Progenitor cell of endocrine pancreas (in vitro differentiated cells): ENCODE measurements at regions not wholly inside any gene's neighbourhood (a gene's known extent, or its start where the extent isn't known, plus 50 kb on each side); places are given as distances from the start of the nearest gene placed in this dataset.

Experiments used
- DNase-seq: peaks from one replicate; pipeline ENCODE4 v3.0.0; 2021; ENCODE audit warnings: low spot score; ENCODE audit not compliant: unreplicated experiment
- H3K27ac Mint-ChIP-seq: 2 replicates; pipeline ENCODE4 v1.8.0; 2021; ENCODE audit warnings: mild to moderate bottlenecking, moderate library complexity, mixed read lengths
- H3K27me3 Mint-ChIP-seq: 2 replicates; pipeline ENCODE4 v1.8.0; 2021; ENCODE audit warnings: mixed read lengths
- H3K36me3 Mint-ChIP-seq: 2 replicates; pipeline ENCODE4 v1.8.0; 2022; ENCODE audit warnings: mixed read lengths; ENCODE audit not compliant: insufficient read depth
- H3K4me1 Mint-ChIP-seq: 2 replicates; pipeline ENCODE4 v1.8.0; 2021; ENCODE audit warnings: low read depth, mixed read lengths
- H3K4me3 Mint-ChIP-seq: 2 replicates; pipeline ENCODE4 v1.8.0; 2021; ENCODE audit warnings: low read depth, mild to moderate bottlenecking, moderate library complexity, mixed read lengths
- H3K9me3 Mint-ChIP-seq: 2 replicates; pipeline ENCODE4 v1.8.0; 2021; ENCODE audit warnings: low read depth, mixed read lengths
- TF ChIP-seq, protein P1 (sequence below): fragments of 200-600 bp; sonication (generic); IDR thresholded peaks from one replicate; pipeline ENCODE4 v1.5.0; 2021; ENCODE audit warnings: antibody characterized with exemption, mild to moderate bottlenecking; ENCODE audit not compliant: unreplicated experiment

DNA sequence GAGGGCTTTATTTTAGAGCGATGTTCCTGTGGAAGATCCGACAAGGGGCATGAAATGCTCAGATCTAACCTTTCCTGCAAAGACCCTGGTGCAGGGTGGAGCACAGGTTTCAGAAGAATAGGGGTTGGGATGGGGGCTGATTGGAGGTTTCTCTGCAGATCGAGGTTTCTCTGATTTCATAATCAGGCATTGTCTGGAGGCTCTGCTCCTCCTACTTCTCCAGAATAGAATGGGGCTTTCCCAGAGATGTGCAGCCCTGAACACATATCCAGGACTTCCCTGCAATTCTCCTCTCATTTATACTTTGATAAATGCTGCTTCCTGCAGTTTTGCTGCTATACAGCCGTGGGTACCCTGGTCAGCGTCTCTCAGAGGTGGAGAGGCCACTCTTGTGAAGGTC, 397.6 kb upstream of the BOD1L1 start:
- Mint-ChIP-seq H3K36me3 (no peaks in the 10 kb centered on the region), H3K4me1 (peaks cover 21% of the 10 kb centered on the region), H3K27ac (no peak overlapping the region), H3K9me3 (no peaks in the 10 kb centered on the region), H3K27me3 (peaks cover 10% of the 10 kb centered on the region), H3K4me3 (no peak overlapping the region)
- TF ChIP-seq, protein P1, sequence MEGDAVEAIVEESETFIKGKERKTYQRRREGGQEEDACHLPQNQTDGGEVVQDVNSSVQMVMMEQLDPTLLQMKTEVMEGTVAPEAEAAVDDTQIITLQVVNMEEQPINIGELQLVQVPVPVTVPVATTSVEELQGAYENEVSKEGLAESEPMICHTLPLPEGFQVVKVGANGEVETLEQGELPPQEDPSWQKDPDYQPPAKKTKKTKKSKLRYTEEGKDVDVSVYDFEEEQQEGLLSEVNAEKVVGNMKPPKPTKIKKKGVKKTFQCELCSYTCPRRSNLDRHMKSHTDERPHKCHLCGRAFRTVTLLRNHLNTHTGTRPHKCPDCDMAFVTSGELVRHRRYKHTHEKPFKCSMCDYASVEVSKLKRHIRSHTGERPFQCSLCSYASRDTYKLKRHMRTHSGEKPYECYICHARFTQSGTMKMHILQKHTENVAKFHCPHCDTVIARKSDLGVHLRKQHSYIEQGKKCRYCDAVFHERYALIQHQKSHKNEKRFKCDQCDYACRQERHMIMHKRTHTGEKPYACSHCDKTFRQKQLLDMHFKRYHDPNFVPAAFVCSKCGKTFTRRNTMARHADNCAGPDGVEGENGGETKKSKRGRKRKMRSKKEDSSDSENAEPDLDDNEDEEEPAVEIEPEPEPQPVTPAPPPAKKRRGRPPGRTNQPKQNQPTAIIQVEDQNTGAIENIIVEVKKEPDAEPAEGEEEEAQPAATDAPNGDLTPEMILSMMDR, result no peak
- DNase-seq, result no peak

GRCh38 chr4:14025891-14026290, 398.4 kb upstream of the BOD1L1 start:
- TF ChIP-seq, protein P1, result no peak
- Mint-ChIP-seq H3K4me3 (no peak overlapping the region), H3K27me3 (peaks cover 10% of the 10 kb centered on the region), H3K27ac (no peak overlapping the region), H3K36me3 (no peaks in the 10 kb centered on the region), H3K4me1 (peaks cover 21% of the 10 kb centered on the region), H3K9me3 (no peaks in the 10 kb centered on the region)
- DNase-seq, result no peak

DNA sequence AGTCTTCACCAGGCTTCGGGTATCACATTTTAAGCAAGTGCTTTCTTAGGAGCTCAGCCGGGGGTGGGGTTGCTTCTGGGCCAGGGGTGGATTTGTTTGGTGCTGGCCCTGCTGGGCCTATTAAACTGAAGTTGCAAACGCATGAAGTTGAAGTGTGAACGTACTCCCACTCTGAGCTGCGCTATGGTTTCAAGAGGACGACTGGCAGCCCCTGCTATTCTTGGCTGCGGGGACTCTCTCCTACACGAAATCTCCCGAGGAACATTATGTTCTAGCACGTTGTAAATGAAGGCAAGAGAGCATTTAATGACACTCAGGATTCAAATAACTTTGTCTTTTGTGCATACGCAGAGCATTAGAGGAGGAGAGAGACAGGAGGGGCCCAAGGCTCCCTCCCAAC, 401.3 kb upstream of the BOD1L1 start:
- no peak overlapping the region for H3K4me3 Mint-ChIP-seq
- peaks cover 19% of the 10 kb centered on the region for H3K4me1 Mint-ChIP-seq
- H3K36me3 Mint-ChIP-seq, result no peaks in the 10 kb centered on the region
- no peak overlapping the region for H3K27ac Mint-ChIP-seq
- TF ChIP-seq, protein P1, result no peak
- peaks cover 10% of the 10 kb centered on the region for H3K27me3 Mint-ChIP-seq
- DNase-seq, result no peak
- no peaks in the 10 kb centered on the region for H3K9me3 Mint-ChIP-seq

DNA sequence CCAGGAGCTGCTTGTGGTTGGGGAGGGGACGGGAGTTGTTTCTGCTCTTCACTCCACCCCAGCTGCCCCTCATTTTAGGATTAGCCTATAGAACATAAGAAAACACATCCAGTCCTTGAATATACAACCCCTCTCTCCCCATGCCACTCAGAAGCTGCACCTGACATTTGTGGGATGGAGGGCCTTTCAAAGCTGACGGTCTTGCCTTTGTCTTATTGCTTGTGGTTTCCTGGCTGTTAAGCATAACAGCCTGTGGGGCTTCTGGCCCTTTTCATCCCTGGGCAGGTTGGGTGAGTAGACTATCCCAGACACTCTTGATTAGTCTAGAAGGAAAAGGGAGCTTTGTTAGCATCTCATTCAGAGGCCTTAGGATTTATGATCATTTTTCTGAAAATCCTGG, 407.6 kb upstream of the BOD1L1 start:
- Mint-ChIP-seq H3K4me3 (no peak overlapping the region), H3K4me1 (no peaks in the 10 kb centered on the region), H3K9me3 (no peaks in the 10 kb centered on the region), H3K27ac (no peak overlapping the region), H3K27me3 (peaks cover 3% of the 10 kb centered on the region), H3K36me3 (no peaks in the 10 kb centered on the region)
- no peak for DNase-seq
- TF ChIP-seq, protein P1, result no peak

DNA sequence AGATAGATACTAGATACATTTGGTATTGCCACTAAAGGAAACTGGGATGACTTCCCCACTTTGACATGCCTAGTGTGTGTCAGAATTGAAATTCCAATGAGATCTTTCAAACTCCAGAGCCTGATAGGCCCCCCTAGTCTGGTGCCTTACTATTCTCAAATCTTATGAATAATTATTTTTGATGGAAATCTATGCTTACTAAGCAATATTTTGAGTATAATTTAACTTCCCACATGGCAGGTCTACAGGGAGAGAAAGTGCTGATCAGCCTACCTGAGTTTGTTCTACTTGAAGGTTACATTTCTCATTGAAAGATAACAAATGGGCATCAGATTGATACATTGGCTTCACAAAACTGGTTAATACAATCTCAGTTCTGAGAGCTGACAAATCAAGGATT, 415.7 kb upstream of the BOD1L1 start:
- Mint-ChIP-seq H3K4me1 (peaks cover 2% of the 10 kb centered on the region), H3K27me3 (no peaks in the 10 kb centered on the region), H3K36me3 (no peaks in the 10 kb centered on the region), H3K4me3 (no peak overlapping the region), H3K27ac (no peak overlapping the region), H3K9me3 (no peaks in the 10 kb centered on the region)
- TF ChIP-seq, protein P1, result no peak
- DNase-seq, result no peak
